GM19328 (cell line): ENCODE measurements at regions not wholly inside any gene's neighbourhood (a gene's known extent, or its start where the extent isn't known, plus 50 kb on each side); places are given as distances from the start of the nearest gene placed in this dataset.
A peak's percentile ranks its signal among the peaks of the same experiment; 100 is the strongest.

ENCODE experiments used
- ATAC-seq: cut with Tn5 transposase; IDR thresholded peaks from one replicate; pipeline ENCODE4 v1.9.1; 2021; ENCODE audit warnings: mild to moderate bottlenecking, moderate library complexity; ENCODE audit not compliant: unreplicated experiment

GRCh38 chr20:40188319-40188718 lies 500.7 kb downstream of the MAFB start:
- ATAC-seq: no peak

GRCh38 chr20:40186826-40187225 lies 502.2 kb downstream of the MAFB start:
- no peak for ATAC-seq

GRCh38 chr20:40181676-40182075 lies 507.4 kb downstream of the MAFB start:
- ATAC-seq: no peak

- ATAC-seq: no peak
These were observed 512.8 kb downstream of the MAFB start for GRCh38 chr20:40176098-40176841.

- ATAC-seq: no peak
These were observed 513.7 kb downstream of the MAFB start for GRCh38 chr20:40175296-40175695.

GRCh38 chr20:40173872-40174271 lies 515.2 kb downstream of the MAFB start:
- no peak for ATAC-seq

GRCh38 chr20:40168981-40169620 lies 519.9 kb downstream of the MAFB start:
- no peak for ATAC-seq

- no peak for ATAC-seq
These were observed 527.6 kb downstream of the MAFB start for GRCh38 chr20:40161391-40161790.

GRCh38 chr20:40160097-40160550 lies 528.9 kb downstream of the MAFB start:
- no peak for ATAC-seq

- ATAC-seq: no peak
These were observed 529.8 kb downstream of the MAFB start for GRCh38 chr20:40159276-40159675.

- peak; percentile 86 for ATAC-seq
These were observed 532.3 kb downstream of the MAFB start for GRCh38 chr20:40156600-40157317.

GRCh38 chr20:40154514-40154913 lies 534.5 kb downstream of the MAFB start:
- no peak for ATAC-seq

- ATAC-seq: no peak
These were observed 540.1 kb downstream of the MAFB start for GRCh38 chr20:40148886-40149285.

- ATAC-seq: no peak
These were observed 543.0 kb downstream of the MAFB start for GRCh38 chr20:40146071-40146470.

- ATAC-seq: no peak
These were observed 544.5 kb downstream of the MAFB start for GRCh38 chr20:40144581-40144980.

GRCh38 chr20:40134176-40134575 lies 554.9 kb downstream of the MAFB start:
- no peak for ATAC-seq

GRCh38 chr20:40120827-40121226 lies 568.2 kb downstream of the MAFB start:
- ATAC-seq: no peak

GRCh38 chr20:40111282-40111681 lies 577.8 kb downstream of the MAFB start:
- no peak for ATAC-seq

- ATAC-seq: no peak
These were observed 578.7 kb downstream of the MAFB start for GRCh38 chr20:40110311-40110831.

- no peak for ATAC-seq
These were observed 579.9 kb downstream of the MAFB start for GRCh38 chr20:40109136-40109535.

- ATAC-seq: no peak
These were observed 580.7 kb downstream of the MAFB start for GRCh38 chr20:40108321-40108720.

- no peak for ATAC-seq
These were observed 584.1 kb downstream of the MAFB start for GRCh38 chr20:40104959-40105358.
